Chondrocyte (in vitro differentiated cells): ENCODE measurements at regions not wholly inside any gene's neighbourhood (a gene's known extent, or its start where the extent isn't known, plus 50 kb on each side); places are given as distances from the start of the nearest gene placed in this dataset.
A peak's percentile ranks its signal among the peaks of the same experiment; 100 is the strongest.

Experiments
- DNase-seq: peaks from one replicate; pipeline ENCODE4 v3.0.0; 2021; ENCODE audit warnings: mixed read lengths, low spot score
- H3K27ac Mint-ChIP-seq: one replicate; pipeline ENCODE4 v1.8.0; 2021; ENCODE audit warnings: mild to moderate bottlenecking, moderate library complexity, mixed read lengths; ENCODE audit not compliant: unreplicated experiment
- H3K27me3 Mint-ChIP-seq: 2 replicates; pipeline ENCODE4 v1.8.0; 2021; ENCODE audit warnings: low read depth, mixed read lengths
- H3K36me3 Mint-ChIP-seq: 2 replicates; pipeline ENCODE4 v1.8.0; 2021; ENCODE audit warnings: low read depth, mixed read lengths
- H3K4me1 Mint-ChIP-seq: 2 replicates; pipeline ENCODE4 v1.8.0; 2021; ENCODE audit warnings: low read depth, mild to moderate bottlenecking, mixed read lengths
- H3K4me3 Mint-ChIP-seq: one replicate; pipeline ENCODE4 v1.8.0; 2021; ENCODE audit warnings: mild to moderate bottlenecking, moderate library complexity, mixed read lengths; ENCODE audit not compliant: unreplicated experiment
- H3K9me3 Mint-ChIP-seq: 2 replicates; pipeline ENCODE4 v1.8.0; 2021; ENCODE audit warnings: low read depth, mixed read lengths
- TF ChIP-seq, protein P1 (sequence below): fragments of 200-600 bp; sonication (generic); IDR thresholded peaks from 2 replicates; pipeline ENCODE4 v1.5.0; 2021; ENCODE audit warnings: antibody characterized with exemption, mild to moderate bottlenecking, moderate library complexity

DNA sequence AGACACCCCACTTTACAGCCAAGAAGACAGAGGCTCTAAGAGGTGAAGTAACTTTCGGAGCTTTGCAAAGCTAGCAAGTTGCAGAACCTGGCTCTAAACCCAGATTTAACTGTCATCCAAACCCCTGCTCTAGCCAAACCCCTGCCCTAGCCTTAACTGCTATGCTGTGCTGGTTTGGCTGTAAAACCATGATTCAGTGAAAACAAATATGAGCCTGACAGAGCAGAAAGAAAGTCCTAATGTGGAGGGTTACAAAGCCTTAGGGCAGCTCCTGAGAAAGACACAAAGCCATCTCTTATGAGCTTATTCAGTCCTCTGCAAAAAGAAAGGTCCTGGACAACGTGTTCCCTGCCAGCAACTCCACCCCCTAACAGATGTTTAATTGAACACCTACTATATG lies 172.8 kb downstream of the KATNAL1 start:
- TF ChIP-seq, protein P1, sequence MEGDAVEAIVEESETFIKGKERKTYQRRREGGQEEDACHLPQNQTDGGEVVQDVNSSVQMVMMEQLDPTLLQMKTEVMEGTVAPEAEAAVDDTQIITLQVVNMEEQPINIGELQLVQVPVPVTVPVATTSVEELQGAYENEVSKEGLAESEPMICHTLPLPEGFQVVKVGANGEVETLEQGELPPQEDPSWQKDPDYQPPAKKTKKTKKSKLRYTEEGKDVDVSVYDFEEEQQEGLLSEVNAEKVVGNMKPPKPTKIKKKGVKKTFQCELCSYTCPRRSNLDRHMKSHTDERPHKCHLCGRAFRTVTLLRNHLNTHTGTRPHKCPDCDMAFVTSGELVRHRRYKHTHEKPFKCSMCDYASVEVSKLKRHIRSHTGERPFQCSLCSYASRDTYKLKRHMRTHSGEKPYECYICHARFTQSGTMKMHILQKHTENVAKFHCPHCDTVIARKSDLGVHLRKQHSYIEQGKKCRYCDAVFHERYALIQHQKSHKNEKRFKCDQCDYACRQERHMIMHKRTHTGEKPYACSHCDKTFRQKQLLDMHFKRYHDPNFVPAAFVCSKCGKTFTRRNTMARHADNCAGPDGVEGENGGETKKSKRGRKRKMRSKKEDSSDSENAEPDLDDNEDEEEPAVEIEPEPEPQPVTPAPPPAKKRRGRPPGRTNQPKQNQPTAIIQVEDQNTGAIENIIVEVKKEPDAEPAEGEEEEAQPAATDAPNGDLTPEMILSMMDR = no peak
- Mint-ChIP-seq H3K4me3 (no peak overlapping the region), H3K27me3 (no peaks in the 10 kb centered on the region), H3K9me3 (peaks cover 3% of the 10 kb centered on the region), H3K27ac (no peak overlapping the region), H3K4me1 (peaks cover 21% of the 10 kb centered on the region), H3K36me3 (peaks cover 2% of the 10 kb centered on the region)
- no peak for DNase-seq

DNA sequence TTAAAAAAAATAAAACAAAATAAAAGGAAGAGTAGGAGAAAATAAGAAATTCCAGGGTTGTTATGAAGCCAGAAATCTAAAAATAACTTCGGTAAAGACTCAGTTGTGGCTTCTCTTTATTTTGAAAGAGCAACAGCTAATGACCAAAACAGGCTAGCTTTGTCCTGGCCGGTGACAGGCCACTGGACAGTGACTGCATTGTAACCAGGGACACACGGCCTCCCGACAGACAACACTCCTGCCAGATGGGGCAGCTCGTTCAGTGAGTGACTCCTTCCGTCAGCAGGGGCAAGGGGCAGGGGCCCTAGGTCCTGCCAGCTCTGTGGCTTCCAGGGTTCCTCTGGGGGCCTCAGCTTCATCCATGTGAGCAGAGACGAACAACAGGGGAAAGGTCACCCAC lies 173.4 kb downstream of the KATNAL1 start:
- Mint-ChIP-seq H3K9me3 (no peaks in the 10 kb centered on the region), H3K4me1 (peaks cover 21% of the 10 kb centered on the region), H3K4me3 (no peak overlapping the region), H3K27me3 (no peaks in the 10 kb centered on the region), H3K27ac (peak overlapping the region; percentile 45), H3K36me3 (peaks cover 2% of the 10 kb centered on the region)
- TF ChIP-seq, protein P1 = no peak
- no peak for DNase-seq

DNA sequence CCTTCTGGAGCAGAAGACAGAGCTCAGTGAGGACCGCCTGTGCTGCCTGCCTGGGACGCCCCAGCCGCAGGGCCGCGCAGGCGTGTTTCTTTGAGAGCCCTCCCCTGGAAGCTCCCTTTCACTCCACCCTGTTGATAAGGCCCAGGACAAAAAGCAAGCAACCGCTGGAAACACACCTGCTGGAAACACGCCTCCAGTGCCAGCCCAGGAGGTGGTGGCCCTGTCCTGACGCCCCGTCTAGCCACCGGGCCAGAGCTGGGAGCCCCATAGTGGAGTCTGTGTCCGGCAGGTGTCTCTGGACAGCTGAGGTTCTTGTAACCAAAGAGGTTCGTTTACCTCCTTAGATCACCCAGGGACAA lies 173.8 kb downstream of the KATNAL1 start:
- H3K9me3 Mint-ChIP-seq = no peaks in the 10 kb centered on the region
- no peak overlapping the region for H3K27ac Mint-ChIP-seq
- TF ChIP-seq, protein P1 = no peak
- peaks cover 21% of the 10 kb centered on the region for H3K4me1 Mint-ChIP-seq
- no peaks in the 10 kb centered on the region for H3K27me3 Mint-ChIP-seq
- no peak for DNase-seq
- H3K36me3 Mint-ChIP-seq = peaks cover 2% of the 10 kb centered on the region
- H3K4me3 Mint-ChIP-seq = no peak overlapping the region

DNA sequence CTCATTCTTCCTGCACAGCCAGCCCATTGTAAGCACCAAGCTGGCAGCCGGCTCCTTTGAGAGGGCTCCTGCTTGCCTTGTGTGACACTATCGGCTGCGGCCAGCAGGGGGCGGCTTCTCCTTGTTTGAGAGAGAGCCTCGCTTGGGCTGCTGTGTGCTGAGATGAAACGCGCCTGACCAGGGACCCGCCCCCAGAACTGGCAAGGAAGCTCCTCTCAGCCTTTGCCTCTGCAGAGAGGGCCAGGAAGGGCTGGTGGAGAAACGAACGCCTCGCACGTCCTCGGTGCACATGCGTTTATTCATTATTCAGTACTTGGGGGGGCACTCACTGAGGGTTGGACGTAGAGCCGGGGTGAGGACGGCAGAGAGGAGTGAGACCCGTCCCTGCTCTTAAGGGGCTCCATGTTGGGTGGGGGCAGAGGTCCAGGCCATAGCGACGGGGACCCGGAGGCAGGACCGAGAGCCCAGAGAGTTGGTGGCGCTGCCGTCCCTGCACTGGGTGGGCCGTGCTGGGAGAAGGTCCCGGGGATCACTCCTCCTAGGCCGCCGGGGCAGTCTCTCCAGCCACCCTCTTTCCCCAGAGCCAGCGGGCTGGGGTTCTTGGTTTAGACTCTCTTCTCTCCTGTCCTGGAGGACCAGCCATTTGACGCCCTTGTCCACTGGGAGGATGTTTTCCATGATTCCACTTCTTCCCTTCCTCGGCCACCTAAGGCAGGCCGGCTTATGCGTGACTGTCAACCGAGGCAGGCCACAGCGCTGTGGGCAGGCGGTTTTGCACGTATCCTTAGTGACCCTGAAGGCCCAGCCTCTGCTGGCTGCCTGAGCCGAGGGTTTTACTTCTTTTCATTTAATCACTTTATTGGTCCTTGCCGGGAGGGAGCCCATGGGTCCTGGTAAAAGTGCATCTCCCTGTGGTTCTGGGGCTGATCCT lies 174.5 kb downstream of the KATNAL1 start:
- Mint-ChIP-seq H3K36me3 (peaks cover 2% of the 10 kb centered on the region), H3K4me3 (peak overlapping the region; percentile 22), H3K4me1 (peaks cover 15% of the 10 kb centered on the region), H3K27ac (no peak overlapping the region), H3K27me3 (no peaks in the 10 kb centered on the region), H3K9me3 (no peaks in the 10 kb centered on the region)
- TF ChIP-seq, protein P1 = peak; percentile 93
- DNase-seq = no peak

DNA sequence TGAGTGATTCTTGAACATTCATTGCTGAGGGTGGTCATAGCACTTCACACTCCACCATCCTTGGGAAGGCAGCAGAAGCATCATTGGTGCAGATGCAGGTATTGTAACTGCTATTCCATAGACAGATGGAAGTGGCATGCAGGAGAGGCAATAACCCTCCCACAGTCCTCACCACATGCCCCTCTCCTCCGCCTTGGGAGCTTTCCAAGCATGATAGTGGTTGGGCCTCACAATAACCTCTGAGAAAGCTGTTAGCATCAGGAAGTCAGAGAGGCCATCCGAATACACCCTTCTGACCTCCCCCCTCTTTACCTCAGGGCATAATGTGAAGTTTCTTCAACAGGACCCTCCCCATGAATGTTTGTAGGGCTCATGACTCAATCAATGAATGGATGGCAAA lies 177.9 kb downstream of the KATNAL1 start:
- Mint-ChIP-seq H3K36me3 (no peaks in the 10 kb centered on the region), H3K4me3 (no peak overlapping the region), H3K27me3 (no peaks in the 10 kb centered on the region), H3K4me1 (peaks cover 26% of the 10 kb centered on the region), H3K9me3 (no peaks in the 10 kb centered on the region), H3K27ac (no peak overlapping the region)
- TF ChIP-seq, protein P1 = no peak
- DNase-seq = no peak
